ENCODE measurements at regions not wholly inside any gene's neighbourhood (a gene's known extent, or its start where the extent isn't known, plus 50 kb on each side); places are given as distances from the start of the nearest gene placed in this dataset.

DNA sequence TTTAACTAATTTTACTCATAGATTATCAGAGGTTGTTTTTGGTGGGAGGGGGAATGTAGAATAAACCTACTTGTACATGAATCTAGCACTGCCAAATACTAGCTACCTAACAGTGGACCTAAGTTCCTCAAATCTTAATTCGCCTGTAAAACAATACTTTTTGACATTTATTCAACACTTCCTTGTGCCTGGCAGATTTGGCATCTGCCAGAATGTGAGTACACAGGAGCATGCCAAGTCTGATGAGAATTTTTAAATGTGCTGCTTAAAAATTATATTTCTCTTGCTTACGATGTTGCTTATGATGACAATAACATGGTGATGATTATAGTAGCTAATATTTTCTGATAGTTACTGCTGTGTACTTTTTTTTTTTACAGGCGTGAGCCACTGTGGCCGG, 240.2 kb upstream of the STARD13 start:
- Histone ChIP-seq H3K27ac (no peak overlapping the region), H3K4me3 (ENCODE audit: low read depth, low read length) (no peak overlapping the region), H3K27me3 (replicated peaks) (no peaks in the 10 kb centered on the region), H3K36me3 (replicated peaks) (no peaks in the 10 kb centered on the region)
- in situ Hi-C loops (cut with HindIII; ENCODE audit: low pct_ligation_motif_present, low sequenced_read_pairs): no loop called here
- TF ChIP-seq, protein P1, sequence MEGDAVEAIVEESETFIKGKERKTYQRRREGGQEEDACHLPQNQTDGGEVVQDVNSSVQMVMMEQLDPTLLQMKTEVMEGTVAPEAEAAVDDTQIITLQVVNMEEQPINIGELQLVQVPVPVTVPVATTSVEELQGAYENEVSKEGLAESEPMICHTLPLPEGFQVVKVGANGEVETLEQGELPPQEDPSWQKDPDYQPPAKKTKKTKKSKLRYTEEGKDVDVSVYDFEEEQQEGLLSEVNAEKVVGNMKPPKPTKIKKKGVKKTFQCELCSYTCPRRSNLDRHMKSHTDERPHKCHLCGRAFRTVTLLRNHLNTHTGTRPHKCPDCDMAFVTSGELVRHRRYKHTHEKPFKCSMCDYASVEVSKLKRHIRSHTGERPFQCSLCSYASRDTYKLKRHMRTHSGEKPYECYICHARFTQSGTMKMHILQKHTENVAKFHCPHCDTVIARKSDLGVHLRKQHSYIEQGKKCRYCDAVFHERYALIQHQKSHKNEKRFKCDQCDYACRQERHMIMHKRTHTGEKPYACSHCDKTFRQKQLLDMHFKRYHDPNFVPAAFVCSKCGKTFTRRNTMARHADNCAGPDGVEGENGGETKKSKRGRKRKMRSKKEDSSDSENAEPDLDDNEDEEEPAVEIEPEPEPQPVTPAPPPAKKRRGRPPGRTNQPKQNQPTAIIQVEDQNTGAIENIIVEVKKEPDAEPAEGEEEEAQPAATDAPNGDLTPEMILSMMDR (IDR thresholded peaks at IDR 0.05; ENCODE audit: low read depth, low read length, missing control alignments): no peak
- no peak for DNase-seq

DNA sequence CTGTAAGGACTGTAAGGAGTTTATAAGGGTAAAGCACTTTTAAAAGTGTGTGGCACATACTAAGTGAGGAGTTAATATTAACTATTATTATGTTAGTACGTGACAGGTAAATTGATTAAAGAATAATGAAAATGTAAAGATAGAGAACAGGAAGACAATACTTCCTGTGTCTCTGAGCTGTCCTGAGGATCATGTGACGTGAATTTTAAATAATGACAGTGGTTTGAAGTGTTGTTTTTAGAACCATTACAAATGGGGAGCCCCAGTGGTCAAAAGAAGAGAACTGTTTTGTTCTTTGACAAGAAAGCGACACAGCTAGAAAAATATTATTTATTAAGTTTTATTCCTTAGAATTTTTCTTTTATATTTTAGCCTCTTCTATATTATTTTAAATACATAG, 241.2 kb upstream of the STARD13 start:
- no peak overlapping the region for H3K27ac ChIP-seq
- no peak for DNase-seq
- TF ChIP-seq, protein P1 (IDR thresholded peaks at IDR 0.05; ENCODE audit: low read depth, low read length, missing control alignments): no peak
- no peaks in the 10 kb centered on the region for H3K36me3 ChIP-seq (replicated peaks)
- no peaks in the 10 kb centered on the region for H3K27me3 ChIP-seq (replicated peaks)
- no peak overlapping the region for H3K4me3 ChIP-seq (ENCODE audit: low read depth, low read length)
- in situ Hi-C loops (cut with HindIII; ENCODE audit: low pct_ligation_motif_present, low sequenced_read_pairs): no loop called here

DNA sequence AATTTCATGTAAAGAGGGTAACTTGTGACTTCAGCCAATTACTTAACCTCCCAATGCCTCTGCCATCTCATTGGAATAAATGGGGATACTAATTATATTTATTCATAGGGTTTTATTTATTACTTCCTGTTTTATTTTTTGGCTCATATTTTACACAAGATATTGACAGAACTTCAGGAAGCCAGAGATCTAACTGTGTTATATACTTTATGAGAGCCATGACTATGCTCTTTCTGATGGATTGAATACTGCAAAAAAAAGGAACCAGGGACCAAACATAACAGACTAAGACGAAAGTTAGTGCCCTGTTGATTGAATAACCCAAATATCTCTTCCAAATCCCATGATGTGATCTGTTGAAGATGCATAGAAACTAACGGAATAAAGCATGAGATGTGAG, 243.3 kb upstream of the STARD13 start:
- no peak overlapping the region for H3K4me3 ChIP-seq (ENCODE audit: low read depth, low read length)
- H3K27me3 ChIP-seq (replicated peaks): no peaks in the 10 kb centered on the region
- TF ChIP-seq, protein P1 (IDR thresholded peaks at IDR 0.05; ENCODE audit: low read depth, low read length, missing control alignments): no peak
- H3K36me3 ChIP-seq (replicated peaks): no peaks in the 10 kb centered on the region
- in situ Hi-C loops (cut with HindIII; ENCODE audit: low pct_ligation_motif_present, low sequenced_read_pairs): no loop called here
- DNase-seq: no peak
- H3K27ac ChIP-seq: no peak overlapping the region

DNA sequence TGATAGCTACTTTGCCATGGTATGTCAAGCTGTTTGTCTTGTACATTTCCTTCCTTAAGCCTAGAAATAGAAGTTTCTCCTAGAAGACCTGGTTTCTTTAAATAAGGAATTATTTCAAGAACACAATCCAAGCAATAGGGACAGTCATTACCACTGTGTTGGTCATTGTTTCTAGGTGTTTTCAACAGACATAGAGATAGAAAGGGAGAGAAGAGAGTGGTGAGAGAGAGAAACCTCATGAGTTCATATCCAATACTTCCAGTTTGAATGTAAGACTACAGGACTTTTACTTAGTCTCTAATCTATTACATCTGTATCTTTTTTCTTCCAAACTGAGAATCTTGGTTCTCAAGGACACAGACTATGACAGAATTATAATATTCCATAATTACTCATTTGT, 245.9 kb upstream of the STARD13 start:
- H3K36me3 ChIP-seq (replicated peaks): no peaks in the 10 kb centered on the region
- no peaks in the 10 kb centered on the region for H3K27me3 ChIP-seq (replicated peaks)
- no peak for DNase-seq
- TF ChIP-seq, protein P1 (IDR thresholded peaks at IDR 0.05; ENCODE audit: low read depth, low read length, missing control alignments): no peak
- no peak overlapping the region for H3K27ac ChIP-seq
- H3K4me3 ChIP-seq (ENCODE audit: low read depth, low read length): no peak overlapping the region
- in situ Hi-C loops (cut with HindIII; ENCODE audit: low pct_ligation_motif_present, low sequenced_read_pairs): no loop called here

DNA sequence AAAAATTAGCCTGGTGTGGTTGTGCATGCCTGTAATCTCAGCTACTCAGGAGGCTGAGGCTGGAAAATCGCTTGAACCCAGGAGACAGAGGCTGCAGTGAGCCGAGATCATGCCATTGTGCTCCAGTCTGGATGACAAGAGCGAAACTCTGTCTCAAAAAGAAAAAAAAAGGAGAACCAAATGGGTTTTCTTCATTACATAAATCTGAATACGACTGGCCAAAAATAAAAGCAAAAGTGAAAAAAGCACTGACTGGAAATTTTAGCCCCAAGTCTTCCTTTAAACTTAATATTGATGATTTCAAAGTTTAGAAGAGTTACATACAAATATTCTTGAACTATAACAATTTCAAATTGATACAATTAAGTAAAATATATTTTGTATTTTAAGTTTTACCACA, 249.5 kb upstream of the STARD13 start:
- in situ Hi-C loops (cut with HindIII; ENCODE audit: low pct_ligation_motif_present, low sequenced_read_pairs): no loop called here
- Histone ChIP-seq H3K27ac (no peak overlapping the region), H3K27me3 (replicated peaks) (no peaks in the 10 kb centered on the region), H3K4me3 (ENCODE audit: low read depth, low read length) (no peak overlapping the region), H3K36me3 (replicated peaks) (no peaks in the 10 kb centered on the region)
- no peak for DNase-seq
- TF ChIP-seq, protein P1 (IDR thresholded peaks at IDR 0.05; ENCODE audit: low read depth, low read length, missing control alignments): no peak

DNA sequence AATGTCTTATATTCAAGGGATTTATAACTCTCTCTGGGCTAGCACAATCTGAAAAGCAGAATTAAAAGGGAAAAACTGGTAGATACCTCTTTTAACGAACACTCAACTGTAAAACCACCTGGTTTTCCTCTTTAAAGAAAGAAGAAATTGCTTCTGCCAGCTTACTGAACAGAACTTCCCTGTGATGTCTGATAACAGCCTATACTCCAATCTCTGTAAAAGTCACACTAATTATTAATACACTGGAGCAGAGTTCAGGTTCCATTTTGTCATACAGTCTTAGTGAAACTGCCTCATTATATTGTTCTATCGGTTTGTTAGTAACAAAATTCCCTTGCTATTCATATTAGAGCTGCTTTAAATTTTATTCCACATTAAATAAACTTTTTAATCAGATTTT, 251.0 kb upstream of the STARD13 start:
- DNase-seq: no peak
- no peaks in the 10 kb centered on the region for H3K36me3 ChIP-seq (replicated peaks)
- no peak overlapping the region for H3K4me3 ChIP-seq (ENCODE audit: low read depth, low read length)
- H3K27me3 ChIP-seq (replicated peaks): no peaks in the 10 kb centered on the region
- H3K27ac ChIP-seq: peak overlapping the region; percentile 74
- in situ Hi-C loops (cut with HindIII; ENCODE audit: low pct_ligation_motif_present, low sequenced_read_pairs): no loop called here
- TF ChIP-seq, protein P1 (IDR thresholded peaks at IDR 0.05; ENCODE audit: low read depth, low read length, missing control alignments): no peak
